ENCODE measurements at regions not wholly inside any gene's neighbourhood (a gene's known extent, or its start where the extent isn't known, plus 50 kb on each side); places are given as distances from the start of the nearest gene placed in this dataset.

GRCh38 chr20:6440443-6440799, 317.6 kb upstream of the FERMT1 start:
- TF ChIP-seq CTCF (IDR thresholded peaks at IDR 0.05) = no peak
- no peak for TF ChIP-seq POLR2A (IDR thresholded peaks at IDR 0.05)
